ENCODE measurements at regions not wholly inside any gene's neighbourhood (a gene's known extent, or its start where the extent isn't known, plus 50 kb on each side); places are given as distances from the start of the nearest gene placed in this dataset.

DNA sequence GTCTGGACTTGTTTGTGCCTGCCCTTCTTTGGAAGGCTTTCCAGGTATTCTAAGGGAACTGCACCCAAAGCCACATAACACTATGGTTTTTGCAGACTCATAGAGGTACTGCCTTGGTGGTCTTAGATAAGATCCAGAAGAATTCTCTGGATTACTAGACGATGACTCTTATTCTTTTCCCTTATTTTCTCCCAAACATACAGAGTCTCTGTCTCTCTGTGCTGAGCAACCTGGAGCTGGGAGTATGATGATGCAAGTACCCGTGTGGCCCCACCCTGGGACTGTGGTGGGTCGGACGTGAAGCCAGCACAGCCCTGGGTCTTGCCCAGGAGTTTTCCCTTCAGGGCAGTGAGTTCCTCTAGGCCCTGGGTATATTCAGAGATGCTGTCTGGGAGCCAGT, 1342.4 kb upstream of the TENM3 start:
- H3K27me3 ChIP-seq = no peaks in the 10 kb centered on the region
- TF ChIP-seq POLR2A (IDR thresholded peaks at IDR 0.05) = no peak
- TF ChIP-seq, protein P1, sequence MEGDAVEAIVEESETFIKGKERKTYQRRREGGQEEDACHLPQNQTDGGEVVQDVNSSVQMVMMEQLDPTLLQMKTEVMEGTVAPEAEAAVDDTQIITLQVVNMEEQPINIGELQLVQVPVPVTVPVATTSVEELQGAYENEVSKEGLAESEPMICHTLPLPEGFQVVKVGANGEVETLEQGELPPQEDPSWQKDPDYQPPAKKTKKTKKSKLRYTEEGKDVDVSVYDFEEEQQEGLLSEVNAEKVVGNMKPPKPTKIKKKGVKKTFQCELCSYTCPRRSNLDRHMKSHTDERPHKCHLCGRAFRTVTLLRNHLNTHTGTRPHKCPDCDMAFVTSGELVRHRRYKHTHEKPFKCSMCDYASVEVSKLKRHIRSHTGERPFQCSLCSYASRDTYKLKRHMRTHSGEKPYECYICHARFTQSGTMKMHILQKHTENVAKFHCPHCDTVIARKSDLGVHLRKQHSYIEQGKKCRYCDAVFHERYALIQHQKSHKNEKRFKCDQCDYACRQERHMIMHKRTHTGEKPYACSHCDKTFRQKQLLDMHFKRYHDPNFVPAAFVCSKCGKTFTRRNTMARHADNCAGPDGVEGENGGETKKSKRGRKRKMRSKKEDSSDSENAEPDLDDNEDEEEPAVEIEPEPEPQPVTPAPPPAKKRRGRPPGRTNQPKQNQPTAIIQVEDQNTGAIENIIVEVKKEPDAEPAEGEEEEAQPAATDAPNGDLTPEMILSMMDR (IDR thresholded peaks at IDR 0.05) = no peak
- no peak overlapping the region for H3K27ac ChIP-seq
- no peaks in the 10 kb centered on the region for H3K36me3 ChIP-seq (ENCODE audit: low read depth, missing control alignments)
- intact Hi-C loops (cut with DNase I; ENCODE audit: low total_unique reads) = no loop called here
- no peaks in the 10 kb centered on the region for H3K4me1 ChIP-seq
- 92 to 97% methylated on average over 4 of the region's 4 CpGs for WGBS, 2 donors
- no peak overlapping the region for H3K4me3 ChIP-seq
- H3K9me3 ChIP-seq = no peaks in the 10 kb centered on the region
- no peak for DNase-seq

- no peaks in the 10 kb centered on the region for H3K27me3 ChIP-seq
- 80 to 87% methylated on average over 1 of the region's 1 CpG for WGBS, 2 donors
- H3K4me1 ChIP-seq = no peaks in the 10 kb centered on the region
- no peak overlapping the region for H3K27ac ChIP-seq
- DNase-seq = no peak
- H3K36me3 ChIP-seq (ENCODE audit: low read depth, missing control alignments) = no peaks in the 10 kb centered on the region
- no peak for TF ChIP-seq POLR2A (IDR thresholded peaks at IDR 0.05)
- TF ChIP-seq, protein P1 (IDR thresholded peaks at IDR 0.05) = no peak
- no peaks in the 10 kb centered on the region for H3K9me3 ChIP-seq
- intact Hi-C loops (cut with DNase I; ENCODE audit: low total_unique reads) = no loop called here
- no peak overlapping the region for H3K4me3 ChIP-seq
Observed at GRCh38 chr4:180909279-180909678, 1333.9 kb upstream of the TENM3 start.

DNA sequence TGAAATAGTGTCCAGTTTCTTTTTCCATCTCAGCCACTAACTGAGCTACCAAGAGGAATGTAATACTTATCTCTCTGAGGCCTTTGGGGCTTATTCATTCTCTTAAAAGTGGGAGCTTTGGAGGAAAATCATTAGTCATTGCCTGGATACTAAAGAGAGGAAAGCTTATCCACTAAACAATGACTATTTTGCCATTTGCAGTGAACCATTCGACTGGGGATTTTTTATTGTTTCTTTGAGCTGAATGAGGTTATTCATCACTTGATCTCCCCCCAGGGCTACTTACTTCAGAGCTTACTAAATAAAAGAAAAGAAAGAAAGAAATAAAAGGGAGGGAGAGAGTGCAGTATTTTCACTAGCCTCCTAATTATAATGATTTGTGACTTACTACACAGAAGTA, 1329.5 kb upstream of the TENM3 start:
- intact Hi-C loops (cut with DNase I; ENCODE audit: low total_unique reads) = no loop called here
- H3K27ac ChIP-seq = no peak overlapping the region

DNA sequence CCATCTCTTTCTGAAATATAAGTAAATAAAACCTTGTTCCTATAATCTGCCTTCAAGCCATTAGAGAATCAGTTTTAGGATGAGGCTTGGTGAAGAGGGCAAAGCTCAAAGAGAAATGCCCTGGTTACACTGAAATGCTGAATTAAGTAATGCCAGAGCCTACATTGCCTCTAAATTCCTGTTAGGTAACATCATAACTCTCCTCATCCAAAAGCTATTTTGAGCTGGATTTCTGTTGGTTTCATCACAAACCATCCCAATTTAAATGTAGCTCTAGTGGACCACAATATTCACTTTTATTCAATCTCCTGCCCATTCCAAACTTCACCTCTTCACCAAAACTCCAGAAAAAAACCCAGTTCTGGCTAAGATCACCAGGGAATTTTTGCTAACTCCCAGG, 1319.7 kb upstream of the TENM3 start:
- no peak for DNase-seq
- intact Hi-C loops (cut with DNase I; ENCODE audit: low total_unique reads) = no loop called here
- TF ChIP-seq, protein P1 (IDR thresholded peaks at IDR 0.05) = no peak
- no peak for TF ChIP-seq POLR2A (IDR thresholded peaks at IDR 0.05)

More for the DNA sequence above, 1329.5 kb upstream of the TENM3 start:
- Histone ChIP-seq H3K27me3 (no peaks in the 10 kb centered on the region), H3K36me3 (ENCODE audit: low read depth, missing control alignments) (no peaks in the 10 kb centered on the region), H3K4me3 (no peak overlapping the region), H3K9me3 (no peaks in the 10 kb centered on the region), H3K4me1 (no peaks in the 10 kb centered on the region)
- no peak for TF ChIP-seq POLR2A (IDR thresholded peaks at IDR 0.05)
- TF ChIP-seq, protein P1 (IDR thresholded peaks at IDR 0.05) = no peak
- DNase-seq = no peak
- WGBS, 2 donors = 48 to 50% methylated on average over 1 of the region's 1 CpG

DNA sequence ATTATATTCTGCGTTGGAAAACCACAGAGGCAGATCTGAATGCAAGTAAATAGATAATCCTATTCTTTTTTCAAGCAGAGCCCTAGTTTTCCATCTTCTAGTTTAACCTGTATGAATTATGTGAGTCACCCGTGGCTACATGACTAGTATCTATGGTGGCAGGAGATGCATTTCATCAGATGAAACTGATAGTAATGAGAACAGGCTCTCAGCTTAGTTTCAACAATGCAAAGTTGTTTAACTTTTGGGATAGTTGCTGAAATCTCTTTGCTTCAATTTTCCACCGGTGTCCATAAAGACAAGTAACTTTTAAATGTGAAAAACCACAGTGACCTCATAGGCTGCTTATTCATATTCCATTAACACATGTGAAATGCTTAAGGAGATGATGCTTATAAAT, 1317.4 kb upstream of the TENM3 start:
- H3K4me1 ChIP-seq = no peaks in the 10 kb centered on the region
- H3K36me3 ChIP-seq (ENCODE audit: low read depth, missing control alignments) = no peaks in the 10 kb centered on the region
- H3K9me3 ChIP-seq = no peaks in the 10 kb centered on the region
- H3K27ac ChIP-seq = no peak overlapping the region
- DNase-seq = no peak
- 88 to 91% methylated on average over 3 of the region's 3 CpGs for WGBS, 2 donors
- no peak for TF ChIP-seq POLR2A (IDR thresholded peaks at IDR 0.05)
- no peaks in the 10 kb centered on the region for H3K27me3 ChIP-seq
- intact Hi-C loops (cut with DNase I; ENCODE audit: low total_unique reads) = no loop called here
- H3K4me3 ChIP-seq = no peak overlapping the region

More for the DNA sequence above, 1319.7 kb upstream of the TENM3 start:
- Histone ChIP-seq H3K9me3 (no peaks in the 10 kb centered on the region), H3K4me1 (no peaks in the 10 kb centered on the region), H3K27ac (no peak overlapping the region), H3K36me3 (ENCODE audit: low read depth, missing control alignments) (no peaks in the 10 kb centered on the region), H3K27me3 (no peaks in the 10 kb centered on the region), H3K4me3 (no peak overlapping the region)
